H1 (cell line): ENCODE measurements at regions not wholly inside any gene's neighbourhood (a gene's known extent, or its start where the extent isn't known, plus 50 kb on each side); places are given as distances from the start of the nearest gene placed in this dataset.
A peak's percentile ranks its signal among the peaks of the same experiment; 100 is the strongest.

Experiments
- CTCF ChIA-PET: fragments of 300-600 bp; sonication (Branson Sonifier 250); formaldehyde crosslinking; loops from one replicate; lab custom pipeline; 2021; ENCODE audit not compliant: partially characterized antibody; lab: Charles Lee
- POLR2A ChIA-PET: fragments of 300-600 bp; sonication (Branson Sonifier 250); formaldehyde crosslinking; loops from one replicate; lab custom pipeline; 2021; ENCODE audit warnings: inconsistent platforms; ENCODE audit not compliant: partially characterized antibody; lab: Charles Lee
- DNase-seq, 2 experiments: peaks; one replicate each; pipeline versions ENCODE4 v3.0.0 to v3.0.0-alpha.2; 2010 to 2022; ENCODE audit warnings: low spot score in 2 of 2, low read depth in 1 of 2, mixed read lengths in 1 of 2
- FAIRE-seq: peaks from 2 replicates; lab custom pipeline; 2011; peaks lifted over from hg19 to GRCh38; lab: Jason Lieb, UNC
- H2AFZ ChIP-seq: 2 replicates; pipeline ENCODE4 v1.8.1; 2012; ENCODE audit warnings: low read length, inconsistent platforms
- H2AK5ac ChIP-seq: 2 replicates; pipeline ENCODE4 v1.6.1; 2013; ENCODE audit warnings: low read depth, low read length
- H2BK120ac ChIP-seq: replicated peaks from 2 replicates; pipeline ENCODE3; 2013; ENCODE audit warnings: low read depth, low read length, inconsistent platforms
- H2BK12ac ChIP-seq: 2 replicates; pipeline ENCODE4 v1.6.1; 2013; ENCODE audit warnings: low read depth, low read length
- H2BK15ac ChIP-seq: 2 replicates; pipeline ENCODE4 v1.6.1; 2013; ENCODE audit warnings: low read length
- H2BK20ac ChIP-seq: 2 replicates; pipeline ENCODE4 v1.6.1; 2013; ENCODE audit warnings: low read length
- H2BK5ac ChIP-seq: 2 replicates; pipeline ENCODE4 v1.6.1; 2013; ENCODE audit warnings: low read depth, low read length
- H3K14ac ChIP-seq: 2 replicates; pipeline ENCODE4 v1.6.1; 2013; ENCODE audit warnings: inconsistent platforms; ENCODE audit not compliant: insufficient read length
- H3K18ac ChIP-seq: 2 replicates; pipeline ENCODE4 v1.6.1; 2013; ENCODE audit warnings: low read length; ENCODE audit errors: extremely low read depth
- H3K23ac ChIP-seq: 2 replicates; pipeline ENCODE4 v1.6.1; 2013; ENCODE audit warnings: inconsistent platforms; ENCODE audit not compliant: insufficient read length
- H3K23me2 ChIP-seq: 2 replicates; pipeline ENCODE4 v1.6.1; 2013; ENCODE audit warnings: low read depth, low read length
- H3K27ac ChIP-seq: 2 replicates; pipeline ENCODE4 v1.6.1; 2011; ENCODE audit warnings: low read depth, low read length, inconsistent platforms
- H3K27me3 ChIP-seq, 4 experiments: replicated peaks in 1 of 4; 1 replicate in 1 of 4; 2 replicates in 3 of 4; pipeline versions ENCODE4 v1.6.1 to v1.8.1; 2011 to 2013; ENCODE audit warnings: low read length in 3 of 4, mild to moderate bottlenecking in 3 of 4, inconsistent platforms in 2 of 4, mixed read lengths in 2 of 4, moderate library complexity in 1 of 4; ENCODE audit not compliant: control insufficient read depth in 3 of 4, insufficient read depth in 3 of 4; ENCODE audit errors: extremely low read depth in 1 of 4
- H3K36me3 ChIP-seq, 4 experiments: 2 replicates each; pipeline versions ENCODE4 v1.6.1 to v1.8.1; 2011 to 2013; ENCODE audit warnings: mild to moderate bottlenecking in 4 of 4, low read length in 3 of 4, moderate library complexity in 2 of 4, control low read depth in 1 of 4, inconsistent platforms in 1 of 4; ENCODE audit not compliant: insufficient read depth in 4 of 4, control insufficient read depth in 2 of 4
- H3K4ac ChIP-seq: replicated peaks from 2 replicates; pipeline ENCODE3; 2013; ENCODE audit warnings: low read length, low read depth, mixed read lengths, inconsistent platforms; ENCODE audit not compliant: insufficient read length
- H3K4me1 ChIP-seq, 4 experiments: replicated peaks in 1 of 4; 1 replicate in 1 of 4; 2 replicates in 3 of 4; pipeline versions ENCODE4 v1.6.1 to v1.8.1; 2011 to 2013; ENCODE audit warnings: low read length in 3 of 4, inconsistent platforms in 2 of 4, mixed read lengths in 1 of 4; ENCODE audit not compliant: insufficient read depth in 4 of 4, control insufficient read depth in 3 of 4
- H3K4me2 ChIP-seq, 2 experiments: 2 replicates each; pipeline versions ENCODE4 v1.6.1 to v1.8.1; 2011 to 2013; ENCODE audit warnings: low read depth in 2 of 2, low read length in 2 of 2, control low read depth in 1 of 2, inconsistent platforms in 1 of 2, mild to moderate bottlenecking in 1 of 2; ENCODE audit not compliant: insufficient read depth in 1 of 2
- H3K4me3 ChIP-seq, 4 experiments: fragments of 200-600, 300-600 bp in 1 of 4; sonication (generic), shearing (Covaris generic), sonication (Bioruptor Twin) in 1 of 4; 2 replicates each; pipeline versions ENCODE4 v1.5.1 to v1.8.1; 2011 to 2016; ENCODE audit warnings: low read length in 4 of 4, low read depth in 3 of 4, control low read depth in 2 of 4, inconsistent platforms in 2 of 4, mild to moderate bottlenecking in 2 of 4, mixed read lengths in 1 of 4, moderate library complexity in 1 of 4; ENCODE audit not compliant: insufficient read depth in 2 of 4; ENCODE audit errors: extremely low read depth in 1 of 4
- H3K56ac ChIP-seq: replicated peaks from 2 replicates; pipeline ENCODE3; 2013; ENCODE audit warnings: low read depth, mild to moderate bottlenecking, mixed read lengths, low read length, inconsistent platforms; ENCODE audit not compliant: insufficient read length
- H3K79me1 ChIP-seq: 2 replicates; pipeline ENCODE4 v1.6.1; 2013; ENCODE audit warnings: low read depth, low read length, control low read depth
- H3K79me2 ChIP-seq, 2 experiments: 2 replicates each; pipeline versions ENCODE4 v1.6.1 to v1.8.1; 2012 to 2013; ENCODE audit warnings: low read length in 2 of 2, mild to moderate bottlenecking in 2 of 2, inconsistent platforms in 1 of 2; ENCODE audit not compliant: insufficient read depth in 2 of 2, control insufficient read depth in 1 of 2
- H3K9ac ChIP-seq, 4 experiments: replicated peaks in 1 of 4; 1 replicate in 1 of 4; 2 replicates in 3 of 4; pipeline versions ENCODE4 v1.6.1 to v1.8.1; 2011 to 2013; ENCODE audit warnings: low read depth in 3 of 4, low read length in 3 of 4, control low read depth in 2 of 4, mild to moderate bottlenecking in 2 of 4, moderate library complexity in 2 of 4, inconsistent platforms in 1 of 4; ENCODE audit errors: extremely low read depth in 1 of 4
- H3K9me3 ChIP-seq, 2 experiments: 2 replicates each; pipeline versions ENCODE4 v1.6.1 to v1.8.1; 2012 to 2013; ENCODE audit warnings: mild to moderate bottlenecking in 2 of 2, moderate library complexity in 2 of 2, control low read depth in 1 of 2, inconsistent platforms in 1 of 2, low read depth in 1 of 2, low read length in 1 of 2, mixed read lengths in 1 of 2; ENCODE audit not compliant: insufficient read depth in 2 of 2
- H4K20me1 ChIP-seq, 2 experiments: replicated peaks in 1 of 2; 2 replicates each; pipeline versions ENCODE3 to v1.8.1; 2011 to 2013; ENCODE audit warnings: inconsistent platforms in 2 of 2, low read length in 2 of 2, mild to moderate bottlenecking in 1 of 2; ENCODE audit not compliant: insufficient read depth in 2 of 2, control insufficient read depth in 1 of 2
- H4K5ac ChIP-seq: 2 replicates; pipeline ENCODE4 v1.6.1; 2013; ENCODE audit warnings: low read length, low read depth, mixed read lengths, inconsistent platforms; ENCODE audit not compliant: insufficient read length
- H4K8ac ChIP-seq: 2 replicates; pipeline ENCODE4 v1.8.0; 2013; ENCODE audit warnings: mild to moderate bottlenecking, moderate library complexity, low read length, inconsistent platforms; ENCODE audit not compliant: insufficient read depth; ENCODE audit errors: extremely low read depth
- H4K91ac ChIP-seq: replicated peaks from 2 replicates; pipeline ENCODE3; 2013; ENCODE audit warnings: low read length, mixed read lengths, inconsistent platforms; ENCODE audit not compliant: insufficient read length
- BACH1 ChIP-seq: IDR thresholded peaks from 2 replicates; pipeline ENCODE4 v1.6.1; 2012; ENCODE audit warnings: low read length, improper control_type of control experiment
- BRCA1 ChIP-seq: IDR thresholded peaks from 2 replicates; pipeline ENCODE4 v1.6.1; 2012; ENCODE audit warnings: low read depth, low read length, improper control_type of control experiment
- CHD2 ChIP-seq: IDR thresholded peaks from 2 replicates; pipeline ENCODE4 v1.6.1; 2012; ENCODE audit warnings: low read length, improper control_type of control experiment
- CREB1 ChIP-seq: IDR thresholded peaks from 2 replicates; pipeline ENCODE4 v1.6.1; 2012; ENCODE audit warnings: inconsistent platforms
- CTBP2 ChIP-seq: IDR thresholded peaks from 2 replicates; pipeline ENCODE4 v1.7.0; 2011; ENCODE audit warnings: borderline replicate concordance, mild to moderate bottlenecking, moderate library complexity, mixed read lengths, low read length; ENCODE audit not compliant: insufficient read depth, insufficient read length
- MAFK ChIP-seq: IDR thresholded peaks from 2 replicates; pipeline ENCODE4 v1.6.1; 2012; ENCODE audit warnings: low read depth, mild to moderate bottlenecking, improper control_type of control experiment, low read length
- RFX5 ChIP-seq: IDR thresholded peaks from 2 replicates; pipeline ENCODE4 v1.6.1; 2011; ENCODE audit warnings: low read depth, low read length, improper control_type of control experiment, borderline replicate concordance
- SUZ12 ChIP-seq: fragments of 200-600 bp; sonication (generic); IDR thresholded peaks from 2 replicates; pipeline ENCODE4 v1.6.1; 2012; ENCODE audit warnings: mild to moderate bottlenecking, inconsistent platforms, low read length, moderate library complexity, mixed read lengths
- TAF1 ChIP-seq: IDR thresholded peaks from 2 replicates; pipeline ENCODE4 v1.6.1; 2011; ENCODE audit warnings: mild to moderate bottlenecking, low read depth, low read length
- TAF7 ChIP-seq: optimal IDR thresholded peaks from 2 replicates; pipeline ENCODE3; 2011; ENCODE audit warnings: low read depth, mild to moderate bottlenecking, inconsistent platforms, low read length, moderate library complexity, borderline replicate concordance
- WGBS, 2 experiments: shearing (Covaris generic) in 1 of 2; methylation state at CpG; one replicate each; pipeline versions ENCODE4 v1.1.6 to v1.1.7; 2013 to 2015; ENCODE audit warnings: low lambda C conversion rate in 2 of 2, mixed read lengths in 2 of 2, inconsistent platforms in 1 of 2, low coverage in 1 of 2, missing lambda C conversion rate in 1 of 2; ENCODE audit not compliant: insufficient replicate concordance in 2 of 2, insufficient coverage in 1 of 2, insufficient read length in 1 of 2; ENCODE audit errors: extremely low coverage in 1 of 2, missing lambda C conversion rate in 1 of 2; 5-methylcytosine and 5-hydroxymethylcytosine counted together
- TF ChIP-seq, protein P1 (sequence below): IDR thresholded peaks from 2 replicates; pipeline ENCODE4 v1.6.1; 2012; ENCODE audit warnings: low read length, inconsistent platforms

DNA sequence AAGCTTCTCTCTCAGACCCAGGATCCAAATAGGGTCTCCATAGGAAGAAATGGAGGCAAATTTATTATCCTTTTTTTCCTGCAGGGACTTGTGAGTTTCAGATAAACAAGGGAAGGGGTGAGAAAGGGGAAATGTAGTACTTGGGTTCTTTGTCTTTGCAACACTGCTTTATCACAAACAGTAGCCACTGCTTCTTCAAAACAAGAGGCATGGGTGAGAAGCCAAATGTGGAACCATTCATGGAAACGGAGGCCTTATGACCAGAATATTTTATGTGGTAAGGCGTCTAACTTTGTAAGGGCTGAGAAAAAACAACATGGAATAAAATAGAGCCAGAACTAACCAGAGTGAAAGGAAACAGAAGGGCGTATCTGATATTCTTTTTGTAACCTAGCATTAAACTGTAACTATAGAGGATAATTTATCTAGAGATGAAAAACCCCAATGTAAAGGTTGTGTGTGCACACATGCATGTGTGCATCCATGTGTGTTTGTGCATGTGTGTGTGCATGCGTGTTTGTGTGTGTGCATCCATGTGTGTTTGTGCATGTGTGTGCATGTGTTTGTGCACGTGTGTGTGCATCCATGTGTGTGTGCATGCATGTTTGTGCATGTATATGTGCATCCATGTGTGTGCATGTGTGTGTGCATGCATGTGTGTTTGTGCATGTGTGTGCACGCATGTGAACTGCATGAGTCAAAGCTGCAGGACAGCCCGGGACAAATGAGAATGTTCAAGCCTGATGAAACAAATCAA, 143.3 kb upstream of the SMLR1 start:
- H2BK15ac ChIP-seq: peak overlapping the region; percentile 50
- H3K27ac ChIP-seq: no peak overlapping the region
- H3K79me2 ChIP-seq: no peaks in the 10 kb centered on the region
- H3K18ac ChIP-seq: no peak overlapping the region; the same call in 1 of the 2 replicates
- H3K56ac ChIP-seq: no peak overlapping the region
- H4K20me1 ChIP-seq: peaks cover 0 to 2% of the 10 kb centered on the region in 2 experiments
- no peak overlapping the region for H4K8ac ChIP-seq
- H3K4ac ChIP-seq: no peak overlapping the region
- no peak for DNase-seq
- no peak for FAIRE-seq
- no peak overlapping the region for H2BK120ac ChIP-seq
- H3K14ac ChIP-seq: no peak overlapping the region
- H3K4me1 ChIP-seq: no peaks in the 10 kb centered on the region
- 0 out of 2 replicates have a peak overlapping the region, but pooled peaks have one; percentile 34 for H2AK5ac ChIP-seq
- 87% methylated on average over 7 of the region's 7 CpGs; no CpG with 5 or more reads in 1 of the 2 experiments for WGBS, 2 experiments
- H3K23ac ChIP-seq: no peak overlapping the region
- no peak overlapping the region for H2AFZ ChIP-seq
- no peak overlapping the region for H2BK5ac ChIP-seq
- no peaks in the 10 kb centered on the region for H3K27me3 ChIP-seq
- CTCF ChIA-PET: interaction anchor here (0.9 to 1.2 kb wide), 3 partner anchors 10 to 18 kb away, joined by 3 to 4 read pairs (median 3); no protein-coding TSS in a partner anchor
- H3K4me3 ChIP-seq: no peak overlapping the region
- H3K9ac ChIP-seq: no peak overlapping the region
- H3K9me3 ChIP-seq: no peaks in the 10 kb centered on the region
- H3K4me2 ChIP-seq: no peak overlapping the region
- POLR2A ChIA-PET: no interaction called here
- no peak overlapping the region for H2BK12ac ChIP-seq
- no peaks in the 10 kb centered on the region for H3K79me1 ChIP-seq
- H2BK20ac ChIP-seq: no peak overlapping the region
- no peak overlapping the region for H4K91ac ChIP-seq
- no peak overlapping the region for H4K5ac ChIP-seq
- H3K36me3 ChIP-seq: no peaks in the 10 kb centered on the region
- no peaks in the 10 kb centered on the region; the same call in 1 of the 2 replicates for H3K23me2 ChIP-seq
- TF ChIP-seq CTBP2 (no peak), CHD2 (no peak), BACH1 (no peak), SUZ12 (no peak), CREB1 (no peak), TAF1 (no peak), TAF7 (no peak), BRCA1 (no peak), RFX5 (no peak), MAFK (no peak)
- TF ChIP-seq, protein P1, sequence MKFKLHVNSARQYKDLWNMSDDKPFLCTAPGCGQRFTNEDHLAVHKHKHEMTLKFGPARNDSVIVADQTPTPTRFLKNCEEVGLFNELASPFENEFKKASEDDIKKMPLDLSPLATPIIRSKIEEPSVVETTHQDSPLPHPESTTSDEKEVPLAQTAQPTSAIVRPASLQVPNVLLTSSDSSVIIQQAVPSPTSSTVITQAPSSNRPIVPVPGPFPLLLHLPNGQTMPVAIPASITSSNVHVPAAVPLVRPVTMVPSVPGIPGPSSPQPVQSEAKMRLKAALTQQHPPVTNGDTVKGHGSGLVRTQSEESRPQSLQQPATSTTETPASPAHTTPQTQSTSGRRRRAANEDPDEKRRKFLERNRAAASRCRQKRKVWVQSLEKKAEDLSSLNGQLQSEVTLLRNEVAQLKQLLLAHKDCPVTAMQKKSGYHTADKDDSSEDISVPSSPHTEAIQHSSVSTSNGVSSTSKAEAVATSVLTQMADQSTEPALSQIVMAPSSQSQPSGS: no peak
